ENCODE measurements at regions not wholly inside any gene's neighbourhood (a gene's known extent, or its start where the extent isn't known, plus 50 kb on each side); places are given as distances from the start of the nearest gene placed in this dataset.

- H4K8ac ChIP-seq (ENCODE audit: extremely low read depth, insufficient read depth, low read length) = no peak overlapping the region
- no peak overlapping the region for H3K4ac ChIP-seq (replicated peaks; ENCODE audit: insufficient read length, low read depth, low read length)
- no peaks in the 10 kb centered on the region for H3K23me2 ChIP-seq (ENCODE audit: low read depth, low read length)
- H2BK120ac ChIP-seq (replicated peaks; ENCODE audit: low read depth, low read length) = no peak overlapping the region
- no peak overlapping the region for H2AFZ ChIP-seq (ENCODE audit: low read length)
- H2BK20ac ChIP-seq (ENCODE audit: low read length) = no peak overlapping the region
- no peak overlapping the region for H3K4me2 ChIP-seq (ENCODE audit: insufficient read depth in 1 of 2, low read depth in 2 of 2, low read length in 2 of 2)
- H3K79me2 ChIP-seq (ENCODE audit: control insufficient read depth in 1 of 2, insufficient read depth in 2 of 2, low read length in 2 of 2) = no peaks in the 10 kb centered on the region
- no peak overlapping the region for H2BK12ac ChIP-seq (ENCODE audit: low read depth, low read length)
- no peak overlapping the region for H2BK5ac ChIP-seq (ENCODE audit: low read depth, low read length)
- no peaks in the 10 kb centered on the region for H4K20me1 ChIP-seq (replicated peaks in 1 of 2; ENCODE audit: control insufficient read depth in 1 of 2, insufficient read depth in 2 of 2, low read length in 2 of 2)
- H3K79me1 ChIP-seq (ENCODE audit: low read depth, low read length) = no peaks in the 10 kb centered on the region
- no peaks in the 10 kb centered on the region; a peak in 1 of 7 replicates for H3K4me1 ChIP-seq (replicated peaks in 1 of 4; ENCODE audit: control insufficient read depth in 3 of 4, insufficient read depth in 4 of 4, low read length in 3 of 4)
- FAIRE-seq (no peak), DNase-seq (ENCODE audit: low read depth in 1 of 2, low spot score in 2 of 2) (no peak)
- no peak overlapping the region for H3K14ac ChIP-seq (ENCODE audit: insufficient read length)
- no peak overlapping the region for H3K23ac ChIP-seq (ENCODE audit: insufficient read length)
- no peak overlapping the region for H4K91ac ChIP-seq (replicated peaks; ENCODE audit: insufficient read length, low read length)
- no peak overlapping the region for H2BK15ac ChIP-seq (ENCODE audit: low read length)
- H2AK5ac ChIP-seq (ENCODE audit: low read depth, low read length) = no peak overlapping the region
- no peak overlapping the region for H3K18ac ChIP-seq (ENCODE audit: extremely low read depth, low read length)
- no peak overlapping the region for H3K4me3 ChIP-seq (ENCODE audit: extremely low read depth in 1 of 4, insufficient read depth in 2 of 4, low read depth in 3 of 4, low read length in 4 of 4)
- no peak overlapping the region for H3K27ac ChIP-seq (ENCODE audit: low read depth, low read length)
- H3K9ac ChIP-seq (replicated peaks in 1 of 4; ENCODE audit: extremely low read depth in 1 of 4, low read depth in 3 of 4, low read length in 3 of 4) = no peak overlapping the region
- no peaks in the 10 kb centered on the region for H3K9me3 ChIP-seq (ENCODE audit: insufficient read depth in 2 of 2, low read depth in 1 of 2, low read length in 1 of 2)
- CTCF ChIA-PET (ENCODE audit: partially characterized antibody) = interaction anchor here (1.0 to 2.2 kb wide), 7 partner anchors 14 to 760 kb away, joined by 3 to 10 read pairs (median 4); no protein-coding TSS in a partner anchor
- POLR2A ChIA-PET (ENCODE audit: partially characterized antibody) = no interaction called here
- H3K56ac ChIP-seq (replicated peaks; ENCODE audit: insufficient read length, low read depth, low read length) = no peak overlapping the region
- H3K36me3 ChIP-seq (ENCODE audit: control insufficient read depth in 2 of 4, insufficient read depth in 4 of 4, low read length in 3 of 4) = no peaks in the 10 kb centered on the region
- H4K5ac ChIP-seq (ENCODE audit: insufficient read length, low read depth, low read length) = no peak overlapping the region
- no peaks in the 10 kb centered on the region for H3K27me3 ChIP-seq (replicated peaks in 1 of 4; ENCODE audit: control insufficient read depth in 3 of 4, extremely low read depth in 1 of 4, insufficient read depth in 3 of 4, low read length in 3 of 4)
- TF ChIP-seq CREB1 (IDR thresholded peaks at IDR 0.05) = no peak
- TF ChIP-seq SP4 (IDR thresholded peaks at IDR 0.05; ENCODE audit: low read length) = no peak
- no peak for TF ChIP-seq GABPA (IDR thresholded peaks at IDR 0.05; ENCODE audit: borderline replicate concordance, insufficient read depth, low read length)
- no peak for TF ChIP-seq ZNF274 (IDR thresholded peaks at IDR 0.05; ENCODE audit: borderline replicate concordance, extremely low read depth, low read length)
- TF ChIP-seq RBBP5 (IDR thresholded peaks at IDR 0.05; ENCODE audit: borderline replicate concordance, low read depth, low read length) = no peak
- TF ChIP-seq POU5F1 (IDR thresholded peaks at IDR 0.05; ENCODE audit: low read depth, low read length) = no peak
- TF ChIP-seq, protein P1, sequence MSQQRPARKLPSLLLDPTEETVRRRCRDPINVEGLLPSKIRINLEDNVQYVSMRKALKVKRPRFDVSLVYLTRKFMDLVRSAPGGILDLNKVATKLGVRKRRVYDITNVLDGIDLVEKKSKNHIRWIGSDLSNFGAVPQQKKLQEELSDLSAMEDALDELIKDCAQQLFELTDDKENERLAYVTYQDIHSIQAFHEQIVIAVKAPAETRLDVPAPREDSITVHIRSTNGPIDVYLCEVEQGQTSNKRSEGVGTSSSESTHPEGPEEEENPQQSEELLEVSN (IDR thresholded peaks at IDR 0.05) = no peak
- TF ChIP-seq BCL11A (IDR thresholded peaks at IDR 0.05; ENCODE audit: low read depth in 2 of 2, low read length in 2 of 2) = no peak
- TF ChIP-seq TAF7 (optimal IDR thresholded peaks at IDR 0.05; ENCODE audit: borderline replicate concordance, low read depth, low read length) = no peak
- TF ChIP-seq CHD1 (IDR thresholded peaks at IDR 0.05; ENCODE audit: low read depth, low read length) = no peak
- no peak for TF ChIP-seq RAD21 (IDR thresholded peaks at IDR 0.05 in 1 of 2, conservative IDR thresholded peaks at IDR 0.05 in 1 of 2; ENCODE audit: low read depth in 2 of 2, low read length in 2 of 2)
Measured at GRCh38 chr5:30039379-30039778, 1154.1 kb upstream of the CDH6 start.

Data from H1 (cell line).